Neural progenitor cell (in vitro differentiated cells): ENCODE measurements at regions not wholly inside any gene's neighbourhood (a gene's known extent, or its start where the extent isn't known, plus 50 kb on each side); places are given as distances from the start of the nearest gene placed in this dataset.

ENCODE experiments used
- CTCF ChIP-seq: fragments of 200-600 bp; sonication (generic); IDR thresholded peaks from 2 replicates; pipeline ENCODE4 v1.5.1; 2017; ENCODE audit warnings: antibody characterized with exemption, mild to moderate bottlenecking
- EZH2 ChIP-seq: fragments of 200-600 bp; sonication (generic); IDR thresholded peaks from 2 replicates; pipeline ENCODE4 v1.6.1; 2017; ENCODE audit warnings: antibody characterized with exemption, mild to moderate bottlenecking, moderate library complexity
- EZH2phosphoT487 ChIP-seq: fragments of 200-600 bp; sonication (generic); IDR thresholded peaks from 2 replicates; pipeline ENCODE4 v1.6.1; 2017; ENCODE audit warnings: antibody characterized with exemption

DNA sequence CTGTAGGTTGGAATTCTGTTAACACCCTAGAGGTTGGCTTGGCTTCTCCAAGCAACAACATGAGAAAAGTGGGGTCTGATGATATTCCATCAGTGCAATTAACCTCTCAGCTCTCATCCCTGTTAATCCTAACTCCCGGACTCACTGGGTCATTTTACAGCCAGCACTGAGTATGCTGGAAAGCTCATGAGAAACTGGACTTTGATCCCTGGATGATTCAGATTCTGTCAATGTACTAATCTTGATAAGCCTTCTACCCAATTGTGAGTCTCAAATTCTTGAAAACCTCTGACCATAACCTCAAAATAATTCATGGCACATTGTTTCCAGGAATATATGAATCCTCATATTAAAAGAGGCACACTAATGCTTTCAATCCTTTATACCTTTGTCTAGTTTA is 244.3 kb upstream of the DCAF8L1 start:
- TF ChIP-seq CTCF (no peak), EZH2phosphoT487 (no peak), EZH2 (no peak)
